Urothelium cell line (cell line): ENCODE measurements at regions not wholly inside any gene's neighbourhood (a gene's known extent, or its start where the extent isn't known, plus 50 kb on each side); places are given as distances from the start of the nearest gene placed in this dataset.
A peak's percentile ranks its signal among the peaks of the same experiment; 100 is the strongest.
"Not testable (repeated sequence)": the region's sequence is repeated elsewhere in the genome, so short reads cannot be mapped to it uniquely, and the experiment has no call there.

Source experiments
- DNase-seq: peaks from one replicate; pipeline ENCODE4 v3.0.0; 2011; ENCODE audit warnings: low spot score, mixed read lengths
- FAIRE-seq: peaks from 2 replicates; lab custom pipeline; 2011; peaks lifted over from hg19 to GRCh38; lab: Jason Lieb, UNC

DNA sequence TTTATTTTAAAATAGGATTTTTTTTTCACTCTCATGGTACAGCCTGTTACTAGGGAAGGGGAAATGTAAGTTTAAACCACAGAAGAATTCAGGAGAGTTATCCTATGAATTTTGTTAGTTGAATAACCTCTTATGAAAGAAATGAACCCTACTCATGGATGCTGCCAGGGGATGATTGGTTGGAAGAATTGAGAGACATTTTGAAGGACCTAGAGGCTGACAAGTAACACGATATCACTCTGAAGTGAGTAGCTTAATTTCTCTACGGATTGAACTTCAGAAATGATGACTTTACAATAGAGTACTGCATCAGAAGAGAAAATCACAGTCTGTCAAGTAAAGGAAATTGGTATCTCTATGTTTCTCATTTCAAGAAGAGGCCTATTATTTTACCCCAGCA, 1346.2 kb downstream of the SUCLG1 start:
- no peak for FAIRE-seq
- no peak for DNase-seq

DNA sequence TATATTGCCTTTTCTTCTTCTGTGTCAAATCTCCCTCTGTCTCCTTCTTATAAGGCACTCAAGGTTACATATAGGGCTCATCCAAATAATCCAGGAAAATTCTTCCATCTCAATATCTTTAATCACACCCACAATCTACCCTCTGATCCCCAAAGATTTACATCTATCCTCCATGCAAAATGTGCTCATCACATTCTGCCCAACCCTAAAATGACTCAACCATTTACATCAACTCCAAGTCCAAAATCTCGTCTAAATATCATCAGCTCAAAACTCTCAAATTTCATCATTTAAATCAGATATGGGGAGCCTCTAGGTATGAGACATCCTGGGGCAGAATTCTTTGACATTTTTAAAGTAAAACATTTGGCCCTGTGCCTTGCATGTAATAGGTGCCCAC, 1349.8 kb downstream of the SUCLG1 start:
- no peak for DNase-seq
- no peak for FAIRE-seq

DNA sequence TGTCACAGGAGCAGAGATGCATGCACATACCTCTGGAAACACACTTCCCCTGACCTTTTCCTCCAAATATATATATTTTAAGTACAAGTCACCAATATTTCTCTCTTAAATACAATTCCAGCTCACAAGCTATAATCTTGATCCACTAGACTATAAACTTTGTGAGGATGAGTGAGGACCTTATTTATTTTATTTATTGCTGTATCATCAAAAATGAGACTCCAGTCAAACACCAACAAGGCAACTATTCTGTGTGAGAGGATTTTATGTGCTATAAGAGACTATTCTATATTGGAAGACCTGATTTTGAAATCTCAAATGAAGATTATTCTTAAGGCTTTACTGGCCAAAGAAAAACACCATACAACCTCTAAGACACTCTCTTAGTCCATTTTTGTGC, 1352.2 kb downstream of the SUCLG1 start:
- no peak for FAIRE-seq

DNA sequence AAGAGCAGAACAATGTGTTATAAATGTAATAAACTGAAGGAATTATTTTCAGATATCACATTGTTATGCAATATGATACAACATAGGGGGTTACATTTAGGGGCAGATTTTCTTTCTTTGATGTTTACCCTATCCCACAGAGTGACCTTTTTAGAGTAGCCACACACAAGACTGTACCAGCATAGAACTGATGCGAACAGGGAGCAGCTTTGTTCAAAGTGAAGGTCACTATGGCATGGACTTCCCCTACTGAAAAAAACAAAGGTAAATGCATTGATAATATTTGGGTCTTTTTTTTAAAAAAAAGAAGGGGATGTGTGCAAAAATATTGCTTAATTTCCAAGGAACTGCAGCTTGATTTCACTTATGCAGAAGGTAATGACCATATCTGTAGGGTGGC, 1354.9 kb downstream of the SUCLG1 start:
- no peak for FAIRE-seq

More for the DNA sequence above, 1352.2 kb downstream of the SUCLG1 start:
- no peak for DNase-seq

DNA sequence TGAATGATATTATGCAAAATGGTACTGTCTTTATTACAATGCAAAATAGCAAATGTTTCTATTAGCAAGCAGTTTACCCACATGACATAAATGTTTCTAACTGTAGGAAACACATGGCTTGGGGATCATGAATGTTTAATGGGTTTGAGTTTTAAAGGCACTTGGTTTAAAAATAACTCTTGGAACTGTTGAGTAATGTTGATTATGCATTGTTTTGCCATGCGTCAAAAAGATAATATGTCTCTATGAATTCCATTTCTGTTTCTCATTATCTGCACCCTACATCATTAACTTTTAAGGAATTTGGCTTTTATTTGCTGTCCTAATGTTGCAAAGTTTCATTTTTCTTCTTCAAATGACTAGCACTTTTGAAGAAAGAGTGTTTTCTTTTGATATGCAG, 1355.5 kb downstream of the SUCLG1 start:
- FAIRE-seq, result no peak
- DNase-seq, result peak; percentile 9

More for the DNA sequence above, 1354.9 kb downstream of the SUCLG1 start:
- DNase-seq, result no peak

DNA sequence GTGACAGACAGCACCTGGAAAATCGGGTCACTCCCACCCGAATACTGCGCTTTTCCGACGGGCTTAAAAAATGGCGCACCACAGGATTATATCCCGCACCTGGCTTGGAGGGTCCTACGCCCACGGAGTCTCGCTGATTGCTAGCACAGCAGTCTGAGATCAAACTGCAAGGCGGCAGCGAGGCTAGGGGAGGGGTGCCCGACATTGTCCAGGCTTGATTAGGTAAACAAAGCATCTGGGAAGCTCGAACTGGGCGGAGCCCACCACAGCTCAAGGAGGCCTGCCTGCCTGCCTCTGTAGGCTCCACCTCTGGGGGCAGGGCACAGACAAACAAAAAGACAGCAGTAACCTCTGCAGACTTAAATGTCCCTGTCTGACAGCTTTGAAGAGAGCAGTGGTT, 1370.0 kb downstream of the SUCLG1 start:
- not testable (repeated sequence) for DNase-seq, FAIRE-seq

DNA sequence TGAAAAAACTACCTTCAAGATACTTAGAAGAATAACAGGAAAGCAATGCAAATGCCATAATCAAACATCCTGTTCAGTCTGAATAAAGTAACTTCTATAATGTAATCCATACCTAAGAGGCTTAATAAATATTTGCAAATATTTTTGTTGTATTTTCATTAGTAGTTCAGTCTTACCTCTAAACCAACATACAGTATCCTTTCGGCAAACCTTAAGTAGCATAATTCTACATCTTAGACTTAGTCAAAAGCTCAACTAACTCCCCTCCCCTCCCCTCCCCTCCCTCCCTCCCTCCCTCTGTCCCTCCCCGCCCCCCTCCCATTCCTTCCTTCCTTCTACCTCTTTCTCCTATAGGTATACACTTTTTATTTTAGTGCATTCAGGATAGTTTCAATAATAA, 1373.2 kb downstream of the SUCLG1 start:
- FAIRE-seq, result no peak
- DNase-seq, result no peak

DNA sequence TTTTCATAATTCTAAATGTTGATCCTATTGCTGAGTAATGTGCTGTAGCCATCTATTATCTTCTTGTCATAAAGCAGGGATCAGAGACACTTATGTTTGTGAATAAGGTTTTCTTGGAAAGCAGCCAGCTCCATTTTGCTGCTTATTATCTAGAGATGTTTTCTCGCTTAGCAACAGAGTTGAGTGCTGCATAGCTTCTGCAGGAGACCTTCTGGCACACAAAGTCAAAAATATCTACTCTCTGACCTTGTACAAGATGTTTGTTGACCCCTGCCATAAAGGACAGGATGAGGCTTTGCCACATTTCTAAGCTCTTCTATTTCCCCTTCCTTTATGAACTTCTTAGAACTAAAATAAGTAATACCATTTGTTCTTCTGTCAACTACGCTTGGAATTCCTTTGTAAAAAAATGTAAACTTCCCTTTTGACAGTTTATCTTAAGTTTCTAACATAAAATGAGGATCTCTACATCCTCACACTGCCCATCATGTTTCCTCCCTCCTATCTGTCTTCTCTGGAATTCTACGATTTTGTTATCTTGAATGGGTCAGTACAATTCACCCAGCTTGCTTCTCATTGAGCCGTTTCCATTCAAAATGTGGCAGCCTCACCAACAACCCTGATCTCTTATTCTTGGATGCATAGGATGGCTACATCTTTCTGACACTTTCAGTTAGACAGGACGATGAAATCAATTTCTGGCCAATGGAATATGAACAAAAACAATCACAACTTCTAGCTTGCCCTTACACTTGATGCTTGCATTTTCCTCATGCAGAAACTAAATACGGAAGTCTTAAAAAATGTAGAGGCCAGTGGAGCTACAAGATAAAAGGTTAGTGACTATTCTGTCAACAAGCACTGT, 1377.0 kb downstream of the SUCLG1 start:
- FAIRE-seq, result no peak
- DNase-seq, result peak; percentile 8

DNA sequence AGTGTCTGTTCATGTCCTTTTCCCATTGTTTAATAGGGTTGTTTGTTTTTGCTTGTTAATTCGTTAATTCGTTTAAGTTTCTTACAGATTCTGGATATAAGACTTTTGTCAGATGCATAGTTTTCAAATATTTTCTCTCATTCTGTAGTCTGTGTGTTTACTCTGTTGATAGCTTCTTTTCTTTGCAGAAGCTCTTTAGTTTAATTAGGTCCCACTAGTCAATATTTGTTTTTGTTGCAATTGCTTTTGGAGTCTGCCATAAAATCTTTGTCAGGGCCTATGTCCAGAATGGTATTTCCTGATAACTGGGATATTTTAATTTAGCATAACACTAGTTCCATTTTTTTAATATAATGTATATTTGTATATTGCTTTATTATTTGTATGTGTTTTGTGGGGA, 1380.1 kb downstream of the SUCLG1 start:
- no peak for DNase-seq
- FAIRE-seq, result no peak

DNA sequence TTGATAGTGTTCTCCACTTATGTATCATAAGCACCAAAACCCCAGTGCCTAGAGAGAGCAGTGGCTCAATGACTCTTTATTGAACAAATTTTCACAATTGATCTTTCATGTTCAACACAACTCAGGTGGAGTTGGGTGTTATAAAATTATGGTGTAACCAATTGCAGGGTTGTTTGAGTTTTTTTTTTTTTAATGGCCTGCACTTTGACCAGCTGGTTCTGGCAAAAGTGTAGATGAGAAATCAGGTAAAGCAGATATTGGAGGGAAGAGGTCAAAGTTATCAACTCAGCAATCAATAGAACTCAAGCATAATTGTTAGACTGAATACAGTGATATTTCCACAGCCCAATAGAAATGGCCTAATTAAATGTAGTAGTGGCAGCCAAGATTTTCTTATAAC, 1386.3 kb downstream of the SUCLG1 start:
- FAIRE-seq, result no peak
- no peak for DNase-seq

DNA sequence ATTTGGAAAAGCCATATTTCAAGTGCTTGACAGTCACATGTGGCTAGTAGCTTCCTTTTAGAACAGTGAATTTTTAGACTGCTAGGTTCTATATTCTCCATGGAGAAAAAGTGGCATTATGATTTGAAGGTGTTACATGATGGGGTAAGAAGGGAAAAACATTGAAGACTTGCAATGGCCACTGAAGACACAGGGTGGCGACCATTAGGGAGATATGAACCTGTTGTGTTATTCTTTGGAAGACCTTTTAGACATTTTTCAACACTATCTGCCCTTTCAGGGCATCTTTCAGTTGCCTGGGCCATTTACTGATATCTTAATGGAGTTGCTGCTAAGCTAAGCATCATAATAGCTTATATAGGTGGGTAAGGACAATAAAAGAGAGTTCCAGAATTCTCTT, 1387.2 kb downstream of the SUCLG1 start:
- DNase-seq, result no peak
- no peak for FAIRE-seq

DNA sequence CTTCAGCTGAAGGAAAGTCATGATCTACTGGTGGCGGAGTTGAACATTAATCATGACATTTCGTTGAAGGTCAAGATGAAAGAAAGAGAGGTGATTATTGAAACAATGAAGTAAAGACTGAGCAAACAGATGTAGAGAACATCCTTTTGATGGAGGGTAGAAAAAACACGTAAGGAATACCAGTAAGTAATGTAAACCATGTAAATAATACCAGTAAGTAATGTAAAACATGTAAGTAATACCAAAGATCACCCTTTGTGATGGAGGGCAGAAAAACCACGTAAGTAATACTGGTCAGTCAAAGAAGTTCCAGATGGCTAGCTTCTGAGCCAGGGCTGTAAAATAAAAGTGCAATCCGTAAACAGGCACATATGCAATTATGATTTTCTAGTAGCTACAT, 1387.7 kb downstream of the SUCLG1 start:
- DNase-seq, result no peak

DNA sequence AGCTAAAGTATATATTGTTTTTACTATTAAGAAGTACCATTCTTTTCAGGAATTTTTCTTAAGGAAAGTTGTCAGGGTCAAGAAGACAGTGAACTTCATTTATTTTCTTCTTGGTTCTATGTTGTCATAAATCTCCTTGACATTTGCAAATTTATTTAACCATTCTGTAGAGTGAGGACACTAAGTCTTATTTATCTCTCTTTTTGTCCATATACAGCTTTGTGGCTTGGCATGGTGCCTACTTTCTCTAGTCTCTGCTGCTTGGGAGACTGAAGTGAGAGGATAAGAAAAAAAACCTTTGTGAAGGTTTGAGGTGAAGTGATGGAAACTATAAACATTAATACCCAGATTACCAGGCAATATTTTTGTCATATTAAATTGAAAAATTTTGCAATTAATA, 1389.4 kb downstream of the SUCLG1 start:
- FAIRE-seq (no peak), DNase-seq (no peak)

More for the DNA sequence above, 1387.7 kb downstream of the SUCLG1 start:
- no peak for FAIRE-seq

DNA sequence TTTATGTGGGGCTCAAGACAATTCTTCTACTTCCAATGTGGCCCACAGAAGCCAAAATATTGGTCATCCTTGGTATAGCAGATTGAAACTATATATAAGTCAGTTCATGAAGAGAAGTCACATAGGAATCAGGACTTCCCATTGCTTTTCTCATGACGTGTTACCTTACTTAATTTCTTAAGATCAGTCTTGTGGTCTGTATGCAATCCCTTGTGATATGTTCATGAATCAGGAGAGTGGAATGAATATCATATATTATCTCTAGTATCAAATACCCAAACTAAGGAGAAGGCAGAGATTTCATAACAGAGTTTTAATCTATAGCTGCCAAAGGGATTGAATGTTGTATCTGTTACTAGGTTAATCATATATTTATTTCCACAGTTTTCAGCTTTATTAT, 1390.4 kb downstream of the SUCLG1 start:
- FAIRE-seq (no peak), DNase-seq (no peak)

DNA sequence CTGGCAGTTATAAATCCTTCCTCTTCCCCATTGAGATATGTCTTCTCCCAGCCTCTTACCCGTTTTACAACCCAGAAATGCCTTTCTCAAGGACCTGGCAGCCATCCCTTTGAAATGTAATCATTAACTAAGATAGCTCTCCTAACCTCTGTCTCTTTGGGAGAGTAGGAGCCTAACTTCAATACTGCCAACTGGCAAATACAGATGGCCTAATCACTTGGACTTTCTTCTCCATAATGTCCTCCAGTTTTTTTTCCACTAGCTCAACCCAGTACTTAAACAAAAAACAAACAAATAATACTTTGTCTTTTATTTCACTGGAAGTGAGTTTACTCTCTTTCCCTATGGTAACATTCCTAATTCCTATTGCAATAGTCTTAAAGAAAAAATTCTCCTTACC, 1391.1 kb downstream of the SUCLG1 start:
- no peak for FAIRE-seq
- DNase-seq, result no peak

DNA sequence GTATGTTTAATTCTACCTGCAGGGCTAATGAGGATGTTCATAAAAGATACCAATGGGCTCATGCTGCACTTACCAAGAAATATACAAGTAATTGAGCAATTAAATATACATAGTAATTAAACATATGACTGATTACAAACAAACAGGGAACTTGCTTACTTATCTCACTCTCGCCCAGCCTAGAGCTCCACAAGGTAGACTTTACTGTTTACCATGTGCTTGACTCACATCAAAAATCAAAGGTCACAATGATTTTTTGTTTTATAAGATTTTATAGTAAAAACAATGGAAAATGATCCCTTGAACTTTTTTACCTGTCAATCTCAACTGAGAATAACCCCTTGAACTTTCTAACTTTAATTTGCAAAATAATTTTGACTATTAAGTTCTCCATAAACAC, 1395.1 kb downstream of the SUCLG1 start:
- DNase-seq, result no peak
- FAIRE-seq, result no peak

DNA sequence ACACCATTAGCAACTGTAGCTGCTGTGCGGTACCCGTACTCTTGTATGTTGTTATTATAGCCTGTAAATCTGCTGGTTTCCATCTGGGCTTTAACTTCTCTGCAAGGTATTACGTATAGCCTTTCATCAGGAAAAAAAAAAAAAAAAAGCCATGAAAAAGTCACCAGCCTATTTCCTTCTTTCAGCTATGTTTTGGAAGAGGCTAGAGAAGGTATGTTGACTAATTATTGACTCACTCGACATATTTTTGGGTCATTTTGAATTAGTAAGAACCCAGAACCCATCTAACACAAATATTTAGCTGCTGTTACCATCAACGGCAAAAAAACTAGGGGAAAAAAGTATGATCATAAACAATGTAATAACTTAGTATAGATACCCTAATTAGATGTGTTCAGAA, 1395.6 kb downstream of the SUCLG1 start:
- FAIRE-seq, result no peak
- no peak for DNase-seq

DNA sequence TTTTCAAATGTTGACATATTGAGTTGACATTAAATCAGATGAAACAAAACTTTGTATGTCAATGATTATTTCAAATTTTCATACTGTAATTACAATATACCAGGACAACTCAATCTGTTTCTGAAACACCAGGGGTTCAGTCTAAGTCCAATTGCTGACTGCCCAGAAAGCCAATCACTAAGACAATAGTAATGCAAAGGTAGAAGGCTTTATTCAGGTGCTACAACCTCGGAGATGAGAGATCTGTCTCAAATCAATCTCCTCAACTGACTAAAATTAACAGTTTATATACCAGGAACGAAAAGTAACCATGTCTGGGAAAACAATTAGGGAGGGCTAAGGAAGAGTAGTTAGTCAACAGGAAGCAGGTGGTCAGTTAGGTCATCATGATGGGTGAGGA, 1400.4 kb downstream of the SUCLG1 start:
- DNase-seq (no peak), FAIRE-seq (no peak)

DNA sequence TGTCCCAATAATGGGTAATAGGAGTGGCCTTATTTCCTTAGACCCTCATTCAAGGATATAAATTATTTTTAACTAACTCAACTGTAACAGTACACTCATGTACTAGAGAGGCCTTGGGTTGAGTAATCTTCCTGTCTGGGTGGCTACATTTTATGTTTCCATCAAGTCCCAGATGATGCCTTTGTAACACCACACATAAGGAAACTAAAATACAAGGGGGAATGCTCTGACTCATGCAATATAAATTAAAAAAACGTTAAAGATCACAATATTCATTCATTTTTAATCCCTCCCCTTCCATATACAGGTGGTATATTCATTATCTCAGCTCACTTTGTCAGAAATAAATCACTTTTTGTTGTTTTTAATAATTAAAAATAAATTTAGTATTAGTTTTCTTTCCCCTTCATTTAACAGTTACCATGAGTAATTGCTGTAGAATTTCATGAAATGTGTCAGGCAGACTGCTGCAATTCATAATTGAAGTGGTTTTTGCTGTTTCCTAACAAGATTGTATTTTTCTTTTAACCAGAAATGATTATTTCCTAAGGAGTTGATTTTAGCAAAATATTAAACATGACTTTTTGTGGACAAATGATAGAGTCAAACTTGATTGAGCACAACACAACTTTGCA, 1403.6 kb downstream of the SUCLG1 start:
- FAIRE-seq, result no peak
- DNase-seq, result peak; percentile 28

DNA sequence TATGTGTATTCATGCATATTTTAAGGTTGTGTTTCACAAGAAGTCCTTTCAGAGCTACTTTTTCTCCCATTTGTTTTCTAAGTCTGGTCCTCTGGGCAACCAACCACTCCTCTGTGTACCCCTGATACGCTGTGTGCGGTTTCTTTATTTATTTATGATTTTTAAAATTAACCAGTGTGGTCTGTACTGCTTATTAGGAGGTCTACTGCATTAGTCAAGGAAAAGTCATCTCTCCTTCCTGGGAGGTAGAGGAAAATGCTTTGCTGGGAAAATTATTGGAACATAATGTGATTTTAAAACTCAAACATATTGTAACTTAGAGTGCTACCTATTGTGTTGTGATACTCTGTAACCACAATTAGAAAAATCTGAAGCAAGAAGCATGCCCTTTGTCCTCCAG, 1404.3 kb downstream of the SUCLG1 start:
- no peak for FAIRE-seq
- DNase-seq, result no peak

DNA sequence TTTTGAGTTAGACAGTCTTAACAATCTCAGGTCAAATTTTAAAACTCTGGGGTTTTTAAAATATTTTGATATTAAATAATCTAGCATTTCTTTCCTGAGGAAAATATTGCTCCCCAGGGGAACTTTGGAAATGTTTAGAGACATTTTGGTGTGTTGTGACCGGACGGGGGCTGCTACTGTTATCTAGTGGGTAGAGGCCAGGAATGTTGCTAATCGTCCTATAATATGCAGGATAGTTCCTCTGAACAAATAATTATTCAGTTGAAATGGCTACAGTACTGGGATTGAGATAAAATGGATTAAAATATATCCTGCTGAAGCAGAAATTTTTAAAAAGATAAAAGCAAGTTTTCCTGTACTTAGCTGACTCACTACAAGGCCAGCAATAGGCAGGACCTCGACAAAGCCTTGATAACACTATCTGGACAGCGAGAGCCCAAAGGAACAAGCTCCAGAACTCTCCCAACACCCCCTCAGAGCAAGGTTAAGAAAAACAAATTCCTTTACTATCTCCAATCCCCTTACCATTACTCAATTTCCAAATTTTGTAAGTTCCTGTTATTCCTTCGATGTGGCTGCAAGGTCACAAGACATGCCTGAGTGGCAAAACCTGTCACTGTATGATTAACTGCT, 1407.4 kb downstream of the SUCLG1 start:
- DNase-seq (no peak), FAIRE-seq (no peak)

DNA sequence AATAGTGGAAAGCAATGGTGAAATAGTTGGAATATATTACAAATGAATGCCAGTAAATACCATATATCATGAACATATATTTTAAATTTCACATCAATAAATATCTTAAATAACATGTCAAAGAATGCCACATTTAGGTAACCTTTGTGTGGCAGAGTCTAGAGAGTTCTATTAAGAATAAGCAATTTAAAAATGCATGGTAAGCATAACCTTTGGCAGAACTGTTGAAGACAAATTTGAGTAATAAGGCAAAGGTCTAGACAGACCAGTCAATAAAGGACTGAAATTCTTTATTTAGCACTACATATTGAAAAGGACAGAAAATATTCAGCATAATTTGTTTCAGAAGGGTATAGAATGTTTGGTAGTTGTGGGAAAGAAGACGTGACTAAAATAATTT, 1417.0 kb downstream of the SUCLG1 start:
- DNase-seq (no peak), FAIRE-seq (no peak)
